Bone marrow (tissue), 2 donors: ENCODE measurements at regions not wholly inside any gene's neighbourhood (a gene's known extent, or its start where the extent isn't known, plus 50 kb on each side); places are given as distances from the start of the nearest gene placed in this dataset.

Experiments
- DNase-seq, 2 donors: peaks; one replicate each; lab custom pipeline; 2025; lab: John Stamatoyannopoulos, UW

DNA sequence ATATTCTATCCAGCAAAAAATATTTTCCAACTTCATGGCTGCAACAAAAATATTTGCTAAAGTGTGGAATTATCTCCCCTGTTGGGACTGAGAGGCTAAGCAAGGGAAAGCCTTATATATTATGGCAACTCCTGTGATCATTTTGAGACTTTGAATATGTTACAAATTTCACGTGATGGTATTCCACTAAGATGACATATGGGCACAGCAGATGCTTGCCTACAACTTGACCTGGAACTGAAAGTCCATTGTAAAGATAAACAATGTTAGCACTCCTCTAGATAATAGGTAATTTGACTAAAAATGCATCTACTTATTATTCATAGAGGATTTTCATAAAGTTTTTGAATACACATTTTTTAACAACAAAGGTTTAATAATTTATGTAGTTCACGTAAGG is 1141.5 kb upstream of the CDH6 start:
- no peak for DNase-seq

DNA sequence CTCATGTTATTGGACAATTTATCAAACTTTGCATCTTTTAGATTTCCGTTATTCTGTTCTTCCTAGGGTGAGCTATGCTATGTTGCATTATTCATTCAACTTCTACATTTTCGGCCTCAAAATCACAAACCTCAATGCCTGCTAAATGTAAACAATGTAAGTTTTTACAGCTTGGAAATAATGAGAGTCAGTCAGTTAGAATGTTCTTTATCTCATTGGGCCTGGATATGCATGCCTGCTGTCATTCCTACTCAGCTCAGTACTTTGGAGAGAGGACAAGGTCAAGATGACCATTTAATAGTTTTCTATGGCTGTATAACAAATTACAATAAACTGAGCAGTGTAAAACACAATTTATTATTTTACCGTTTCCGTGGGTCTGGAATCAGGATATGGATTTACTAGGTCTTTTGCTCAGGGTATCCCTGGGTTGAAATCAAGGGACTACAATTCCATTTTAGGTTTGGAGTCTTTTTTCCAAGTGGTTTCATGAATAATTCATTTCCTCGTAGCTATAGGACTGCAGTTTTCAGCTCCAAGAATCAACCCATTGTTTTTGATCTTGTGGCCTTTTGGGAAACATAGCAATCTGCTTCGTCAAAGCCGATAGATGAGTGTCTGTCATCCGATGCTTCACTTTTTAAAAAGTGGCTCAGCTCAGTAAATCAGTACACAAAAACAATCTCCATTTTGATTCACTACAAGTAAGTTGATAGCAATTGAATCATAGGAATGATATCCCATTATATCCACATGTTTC is 1143.2 kb upstream of the CDH6 start:
- no peak for DNase-seq

DNA sequence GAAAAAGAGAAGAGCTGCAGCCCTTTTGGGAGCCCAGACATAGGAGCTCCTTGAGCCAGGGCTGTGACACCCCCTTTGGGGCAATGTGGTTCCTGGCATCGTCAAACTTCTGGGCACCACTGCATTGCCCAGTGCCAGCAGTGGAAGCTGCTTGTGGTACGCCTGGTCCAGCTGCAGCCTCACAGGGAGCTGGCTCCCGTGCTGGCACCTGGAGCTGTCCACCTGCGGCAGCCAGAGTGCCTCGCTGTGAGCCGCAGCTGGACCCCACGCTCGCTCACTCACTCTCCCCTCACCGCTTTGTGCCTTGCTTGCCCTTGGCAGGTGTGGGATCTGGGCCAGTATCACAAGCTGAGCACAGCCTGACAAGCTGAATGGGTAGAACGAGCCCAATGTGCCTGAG is 1150.8 kb upstream of the CDH6 start:
- DNase-seq: no peak

DNA sequence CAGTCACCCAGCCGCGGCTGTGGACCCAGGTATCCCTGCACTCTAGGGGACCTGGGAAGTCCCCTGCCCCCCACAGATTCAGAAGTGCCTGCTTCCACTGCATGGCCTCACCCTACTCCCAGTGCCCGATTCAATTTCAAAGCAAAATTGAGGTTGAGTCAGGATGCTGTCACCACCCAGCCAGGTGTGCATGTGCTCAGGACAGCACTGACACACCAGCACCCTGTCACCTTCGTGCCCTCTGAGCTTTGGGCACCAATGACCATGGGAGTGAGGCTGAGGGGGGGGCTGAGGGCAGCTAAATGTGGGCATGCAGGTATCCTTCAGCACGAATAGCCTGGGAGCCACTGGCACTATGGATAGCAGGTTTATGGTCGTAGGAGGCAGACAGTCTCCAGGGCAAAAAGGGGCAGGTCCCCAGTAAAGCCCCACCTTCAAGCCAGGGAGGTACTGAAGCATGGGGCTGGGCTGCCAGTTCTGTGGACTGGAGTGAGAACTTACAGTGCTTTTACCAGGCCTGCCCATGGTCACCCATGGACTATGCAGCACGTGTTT is 1151.6 kb upstream of the CDH6 start:
- DNase-seq: no peak

DNA sequence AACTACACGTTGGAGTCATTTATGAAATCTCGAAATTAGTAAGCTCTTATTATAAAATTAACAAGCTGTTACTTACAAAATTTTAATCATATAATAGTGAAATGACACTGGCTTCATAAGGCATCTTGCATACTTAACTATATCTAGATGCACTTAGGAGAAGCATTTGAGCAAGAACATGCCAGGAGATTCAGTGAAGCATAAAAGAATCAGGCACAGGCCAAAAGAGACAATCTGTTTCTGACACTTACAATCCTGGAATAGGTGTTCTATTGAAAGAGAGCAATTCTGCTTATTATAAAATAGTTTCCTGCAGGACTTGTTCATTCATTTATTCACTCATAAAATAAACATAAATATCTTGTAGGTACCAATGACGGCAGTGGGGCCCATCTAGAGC is 1152.2 kb upstream of the CDH6 start:
- no peak for DNase-seq

DNA sequence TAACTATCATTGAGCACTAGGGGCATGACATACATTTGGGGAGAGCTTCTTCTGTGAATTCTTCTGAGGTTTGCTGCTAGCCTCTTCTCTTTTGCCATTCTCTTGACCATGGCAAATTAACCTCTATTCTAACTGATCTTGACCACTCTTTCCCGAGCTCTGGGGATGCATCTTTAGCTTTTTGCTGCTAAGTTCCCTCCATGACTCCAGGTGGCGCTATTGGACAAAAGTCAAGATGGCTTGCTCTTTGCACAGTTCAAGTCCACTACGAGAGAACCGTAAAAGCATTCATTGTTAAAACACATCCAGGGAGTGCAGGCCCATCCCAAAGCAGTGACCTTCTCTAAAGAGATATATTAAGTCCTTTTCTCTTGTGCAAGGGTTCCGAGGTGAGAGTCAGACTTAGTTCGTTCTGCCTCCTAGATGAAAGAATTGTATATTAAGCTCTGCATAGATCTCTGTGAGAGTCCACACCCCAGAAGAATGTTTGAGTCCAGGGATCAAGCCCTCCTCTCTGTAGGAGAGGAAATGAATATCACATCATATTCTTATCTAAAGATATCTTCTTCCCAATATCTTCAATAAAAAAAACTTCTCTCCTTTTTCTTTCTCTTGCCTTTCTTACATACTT is 1152.9 kb upstream of the CDH6 start:
- DNase-seq: no peak

DNA sequence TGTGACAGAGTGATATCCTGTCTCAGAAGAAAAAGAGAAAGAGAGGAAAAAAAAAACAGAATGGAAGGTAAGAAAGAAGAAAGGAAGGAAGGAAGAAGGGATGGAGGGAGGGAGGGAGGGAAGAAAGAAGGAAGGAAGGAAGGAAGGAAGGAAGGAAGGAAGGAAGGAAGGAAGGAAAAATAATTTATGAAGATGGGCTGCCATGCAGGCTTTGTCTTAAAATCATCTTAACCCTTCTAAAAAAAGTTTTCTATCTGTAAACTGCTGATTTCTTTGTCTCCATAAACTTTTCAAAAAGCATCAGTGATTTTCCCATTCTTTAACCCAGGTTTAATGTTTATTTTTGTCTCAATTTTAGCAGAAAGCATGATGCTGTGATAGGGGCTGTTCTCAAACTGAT is 1154.1 kb upstream of the CDH6 start:
- DNase-seq: no peak

DNA sequence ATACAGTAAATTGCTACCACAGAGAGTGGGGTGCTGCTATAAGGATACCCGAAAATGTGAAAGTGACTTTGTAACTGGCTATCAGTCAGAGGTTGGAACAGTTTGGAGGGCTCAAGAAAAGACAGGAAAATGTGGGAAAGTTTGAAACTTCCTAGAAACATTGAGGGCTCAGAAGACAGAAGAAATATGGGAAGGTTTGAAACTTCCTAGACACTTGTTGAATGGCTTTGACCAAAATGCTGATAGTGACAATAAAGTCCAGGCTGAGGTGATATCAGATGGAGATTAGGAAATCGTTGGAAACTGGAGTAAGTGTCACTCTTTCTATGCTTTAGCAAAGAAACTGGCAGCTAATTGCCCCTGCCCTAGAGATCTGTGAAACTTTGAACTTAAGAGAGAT is 1158.6 kb upstream of the CDH6 start:
- no peak for DNase-seq

DNA sequence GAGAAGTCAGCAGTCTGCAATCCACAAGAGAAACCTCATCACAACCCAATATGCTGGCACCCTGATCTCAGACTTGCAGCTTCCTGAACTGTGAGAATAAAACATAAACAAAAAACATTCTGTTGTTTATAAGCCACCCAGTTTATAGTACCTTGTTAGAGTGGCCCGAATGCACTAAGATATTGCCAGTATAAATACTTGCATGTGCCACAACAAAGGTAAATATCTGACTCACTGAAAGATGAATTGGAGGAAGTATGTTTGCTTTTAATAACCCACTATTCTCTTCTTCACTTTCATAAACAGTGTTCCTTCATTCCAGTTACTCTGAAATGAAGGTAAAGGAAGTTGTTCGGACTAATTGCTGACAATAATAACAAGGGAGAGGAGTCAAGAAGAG is 1163.4 kb upstream of the CDH6 start:
- DNase-seq: no peak

DNA sequence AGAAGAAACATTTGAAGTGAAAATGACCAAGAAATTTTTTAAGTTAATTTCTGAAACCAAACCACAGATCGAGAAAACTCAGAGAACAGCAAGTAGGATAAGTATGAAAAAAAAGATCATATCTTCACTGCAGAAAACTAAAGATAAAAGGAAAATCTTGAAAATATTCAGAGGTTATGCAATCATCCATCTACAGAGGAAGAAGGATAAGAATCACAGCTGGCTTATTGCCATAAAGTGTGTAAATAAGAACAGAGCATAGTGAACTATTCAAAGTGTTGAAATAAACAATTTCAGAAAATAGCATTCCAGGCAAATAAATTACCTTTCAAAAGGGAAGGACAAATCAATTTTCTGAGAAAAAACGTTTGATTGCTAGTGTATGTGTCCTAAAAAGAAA is 1191.7 kb upstream of the CDH6 start:
- DNase-seq: no peak

DNA sequence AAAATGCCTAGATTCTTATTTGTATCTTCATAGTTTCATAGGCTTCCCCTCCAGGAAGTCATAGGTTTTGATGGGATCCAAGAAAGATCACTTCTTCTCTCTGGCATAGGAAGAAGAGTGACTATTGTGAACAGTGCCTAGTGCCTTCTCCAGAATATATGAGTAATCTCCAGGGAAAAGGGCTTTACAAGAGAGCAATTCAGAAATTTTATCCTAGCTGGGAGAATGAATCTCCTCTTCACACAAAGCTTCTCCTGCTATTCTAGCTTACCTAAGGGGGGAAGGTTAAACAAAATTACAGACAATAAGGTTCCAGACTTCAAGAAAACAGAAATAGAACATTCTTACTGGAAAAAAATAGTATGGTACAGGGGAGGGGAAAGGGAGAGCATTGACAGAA is 1193.3 kb upstream of the CDH6 start:
- DNase-seq: no peak

DNA sequence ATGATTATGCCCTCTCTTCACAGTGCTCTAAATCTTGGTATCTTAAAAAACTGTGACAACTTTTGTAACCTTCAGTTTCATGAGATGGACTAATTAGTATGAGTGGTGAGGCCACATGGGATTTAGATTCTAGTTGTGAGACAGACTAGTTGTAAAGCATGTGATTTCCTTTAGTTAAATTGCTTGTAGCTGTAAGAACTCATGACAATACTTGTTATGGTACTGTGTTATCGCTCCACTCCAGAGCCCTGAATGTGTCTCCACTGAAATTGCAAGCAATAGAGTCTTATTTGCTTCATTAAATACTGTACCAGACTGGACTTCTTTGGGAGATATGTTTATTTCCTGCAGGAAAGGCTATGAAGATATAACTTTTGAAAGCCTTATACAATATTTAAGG is 1198.3 kb upstream of the CDH6 start:
- no peak for DNase-seq

DNA sequence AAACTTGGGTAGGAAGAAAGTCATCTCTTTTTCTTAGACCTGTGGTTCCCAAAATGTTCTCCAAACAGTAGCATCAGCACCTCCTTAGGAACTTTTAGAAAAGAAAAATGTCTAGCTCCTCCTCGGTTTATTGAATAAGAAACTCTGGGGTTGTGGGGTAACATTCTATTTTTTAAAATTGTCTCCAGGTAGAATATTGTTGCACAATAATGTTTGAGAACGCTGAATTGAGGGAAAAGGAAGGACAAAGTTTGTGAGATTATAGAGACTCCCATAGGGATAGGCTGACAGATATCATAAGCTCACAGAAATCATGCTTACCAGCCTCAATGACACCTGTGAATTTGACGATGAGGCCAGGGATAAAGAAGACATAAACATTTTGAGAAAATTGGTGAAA is 1199.0 kb upstream of the CDH6 start:
- DNase-seq: no peak

DNA sequence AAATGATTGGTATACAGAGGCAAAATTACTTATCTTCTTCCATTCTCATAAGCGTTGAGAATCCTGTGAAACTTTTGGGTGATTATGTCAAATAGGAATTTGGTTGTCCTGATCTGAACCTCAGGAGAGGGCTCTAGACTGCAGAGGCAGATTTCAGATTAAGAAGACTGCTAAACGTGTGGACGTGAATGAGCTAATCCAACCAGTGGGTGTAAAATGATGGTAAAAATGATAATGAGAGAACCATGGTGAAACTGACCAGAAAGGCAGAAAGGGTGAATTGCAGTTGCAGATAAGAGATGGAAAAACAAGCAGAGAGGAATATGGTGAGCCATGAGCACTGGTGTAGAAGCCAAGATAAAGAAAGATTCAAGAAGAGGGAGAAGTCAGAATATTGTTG is 1200.2 kb upstream of the CDH6 start:
- DNase-seq: no peak

DNA sequence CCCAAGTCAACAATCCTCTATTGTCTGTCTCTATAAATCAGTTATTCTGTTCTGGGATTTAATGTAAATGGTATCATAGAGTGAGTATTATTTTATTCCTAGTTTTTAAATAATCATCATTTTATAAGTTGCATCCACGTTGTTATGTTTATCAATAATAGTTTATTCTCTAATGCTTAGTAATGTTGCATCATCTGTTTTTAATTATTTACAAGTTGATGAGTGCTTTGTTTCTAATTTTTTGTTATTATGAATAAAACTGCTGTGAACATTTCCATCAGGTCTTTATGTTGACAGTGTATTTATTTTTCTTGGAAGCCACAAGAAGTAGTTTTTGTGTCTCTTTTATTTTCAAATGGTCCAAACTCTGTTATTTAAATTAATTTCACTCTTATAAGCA is 1201.2 kb upstream of the CDH6 start:
- no peak for DNase-seq

DNA sequence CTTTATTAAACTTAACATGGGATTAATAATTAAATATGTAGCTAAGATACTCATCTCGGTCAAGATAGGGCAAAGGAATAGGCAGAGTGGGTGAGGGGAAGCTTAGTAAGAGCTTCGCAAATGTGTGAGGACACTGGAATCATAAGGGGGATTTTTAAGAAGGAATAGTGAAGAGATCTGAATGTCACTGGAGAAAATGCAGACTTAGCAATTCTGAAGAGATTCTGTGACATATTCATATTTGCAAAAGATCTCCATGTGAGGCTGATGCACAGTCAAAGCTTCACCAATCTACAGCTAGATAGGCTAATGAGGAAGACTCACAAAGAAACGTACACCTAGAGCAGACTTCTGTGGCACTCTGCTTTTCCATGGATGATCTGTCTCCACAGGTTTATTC is 1202.8 kb upstream of the CDH6 start:
- no peak for DNase-seq

DNA sequence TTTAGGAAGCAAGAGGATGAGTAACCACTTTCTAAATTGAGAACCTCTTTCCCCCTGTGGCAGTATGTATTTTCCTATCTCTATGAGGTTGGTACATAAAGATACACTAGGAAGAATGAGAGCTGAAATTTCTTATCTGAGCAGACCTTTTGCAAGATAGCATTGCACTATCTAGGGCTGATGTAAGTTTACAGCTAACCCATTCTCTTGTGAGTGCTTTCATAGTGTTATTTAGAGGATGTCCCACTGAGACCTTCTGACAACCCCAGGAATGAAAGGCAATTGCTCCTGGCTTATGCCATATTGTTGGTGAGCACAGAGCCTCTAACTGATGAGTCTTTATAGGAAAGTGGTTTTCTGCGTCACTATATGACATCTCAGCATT is 1209.3 kb upstream of the CDH6 start:
- DNase-seq: no peak

DNA sequence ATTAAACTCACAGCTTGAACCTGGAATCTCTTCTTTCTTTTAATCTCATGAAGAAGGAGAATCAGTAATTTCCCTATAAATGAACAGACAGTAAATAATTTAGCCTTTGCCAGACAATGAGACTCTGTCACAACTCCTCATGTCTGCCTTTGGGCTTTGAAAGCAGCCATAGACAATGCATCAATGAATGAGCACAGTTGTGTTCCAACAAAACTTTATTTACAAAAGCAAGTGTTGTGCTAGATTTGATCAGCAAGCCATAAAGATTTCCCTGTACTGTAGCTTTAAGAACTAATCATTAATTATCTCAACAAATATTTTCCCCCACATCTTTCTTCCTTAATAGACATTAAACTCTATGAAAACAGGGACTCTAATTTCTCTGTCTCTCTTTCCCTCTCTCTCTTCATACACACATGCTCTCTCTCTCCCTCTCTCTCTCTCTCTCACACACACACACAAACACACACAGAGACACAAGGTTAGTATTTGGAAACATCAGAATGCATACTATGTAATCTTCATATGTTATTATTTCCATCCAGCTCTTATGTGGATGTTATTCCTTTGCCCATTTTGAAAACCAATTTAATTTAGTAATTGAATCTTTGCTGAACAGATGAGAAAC is 1209.8 kb upstream of the CDH6 start:
- DNase-seq: no peak

DNA sequence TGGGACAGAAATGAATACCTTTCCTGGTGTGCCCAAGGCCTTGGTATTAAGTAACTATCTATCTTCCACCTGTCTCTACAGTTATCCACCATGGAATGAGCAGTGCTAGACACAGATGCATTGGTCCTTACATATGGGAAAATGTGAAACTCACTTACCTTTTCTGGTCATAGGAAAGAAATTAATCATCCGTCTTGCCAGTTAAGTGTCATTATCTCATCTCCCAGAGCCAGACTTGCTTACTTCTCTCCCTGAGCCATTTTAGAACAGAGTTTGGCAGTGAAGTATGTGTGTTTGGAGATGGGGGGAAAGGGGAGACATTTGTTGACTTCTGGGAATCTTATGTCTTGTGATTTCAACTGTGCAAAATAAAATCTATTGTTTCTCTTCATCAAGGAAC is 1211.0 kb upstream of the CDH6 start:
- no peak for DNase-seq

DNA sequence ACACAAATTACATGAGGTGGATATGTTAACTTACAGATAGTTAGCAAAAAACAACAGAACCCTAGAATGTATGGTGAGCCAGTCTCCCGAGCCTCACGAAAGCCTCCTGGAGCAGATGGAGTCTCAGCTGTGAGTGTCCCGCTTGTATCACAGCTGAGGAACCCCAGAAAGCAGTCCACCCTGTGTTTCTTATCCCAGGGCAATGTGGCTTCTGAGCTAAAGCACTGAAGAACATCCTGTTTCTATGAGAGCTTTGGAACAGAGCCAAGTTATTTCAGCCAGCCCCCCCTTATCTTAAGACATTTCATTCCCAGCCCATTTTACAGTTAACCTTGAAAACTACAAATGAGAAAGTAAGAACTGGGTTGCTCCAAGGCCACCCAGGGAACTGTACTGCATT is 1220.9 kb upstream of the CDH6 start:
- DNase-seq: no peak

DNA sequence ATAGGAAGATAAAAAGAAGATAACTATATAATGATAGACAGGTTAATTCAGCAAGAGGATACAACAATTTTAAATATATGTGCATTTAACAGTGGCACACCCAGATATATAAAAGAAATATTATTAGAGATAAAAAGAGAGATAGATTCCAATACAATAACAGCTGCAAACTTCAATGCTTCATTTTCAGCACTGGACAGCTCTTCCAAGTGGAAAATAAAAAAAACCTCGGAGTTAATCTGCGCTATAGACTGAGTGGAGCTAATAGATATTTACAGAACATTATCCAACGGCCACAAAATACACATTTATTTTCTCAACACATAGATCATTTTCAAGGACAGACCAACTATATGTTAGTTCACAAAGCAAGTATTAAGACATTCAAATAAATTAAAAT is 1229.5 kb upstream of the CDH6 start:
- DNase-seq: no peak

DNA sequence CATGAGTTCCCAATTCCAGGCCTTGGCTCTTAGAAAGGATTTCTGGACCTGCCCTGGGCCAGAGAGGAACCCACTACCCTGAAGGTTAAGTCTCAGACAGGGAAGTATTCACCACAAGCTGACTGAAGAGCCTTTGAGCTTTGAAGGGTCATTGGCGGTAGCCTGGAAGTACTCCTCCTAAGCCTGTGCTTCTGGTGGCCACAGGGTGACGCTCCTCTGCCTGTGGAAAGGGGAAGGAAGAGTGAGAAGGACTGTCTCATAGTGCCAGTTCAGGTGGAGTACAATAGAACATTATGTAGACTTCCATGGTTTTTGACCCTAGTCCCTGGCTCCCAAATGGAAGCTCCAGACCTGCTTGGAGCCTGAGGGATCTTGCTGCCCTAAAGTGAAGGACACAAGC is 1233.2 kb upstream of the CDH6 start:
- no peak for DNase-seq

DNA sequence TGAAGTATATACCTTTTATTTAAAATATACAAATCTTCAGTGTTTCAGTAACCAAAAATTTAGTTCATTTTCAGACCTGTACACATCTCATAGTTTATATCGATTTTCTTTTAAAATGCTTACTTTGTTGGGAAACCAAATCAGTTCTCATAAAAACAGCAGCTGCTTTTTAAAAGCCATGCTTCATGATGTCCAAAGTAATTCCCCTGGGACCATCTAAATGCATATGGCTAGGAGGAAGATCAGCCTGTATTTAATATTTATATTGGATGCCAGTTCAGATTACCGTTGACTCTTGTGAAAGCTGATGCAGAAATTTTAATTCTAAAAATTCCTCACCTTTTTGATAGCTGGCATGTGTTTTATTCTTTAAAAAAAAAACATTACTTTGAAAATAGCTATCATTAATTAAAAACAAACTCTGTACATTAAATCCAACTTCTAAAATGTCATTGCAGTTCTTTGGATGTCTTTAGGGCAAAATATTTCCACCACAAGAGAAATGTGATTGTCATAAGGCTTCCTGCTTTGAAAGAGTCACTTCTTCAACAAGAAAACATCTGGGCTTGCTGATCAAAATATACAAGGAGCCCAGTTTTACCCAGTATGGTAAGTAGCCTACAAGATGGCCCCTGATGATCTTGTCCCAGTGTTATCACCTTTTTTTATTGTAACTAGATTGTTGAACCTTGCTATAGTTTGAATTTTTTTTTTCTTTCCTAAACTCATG is 1242.9 kb upstream of the CDH6 start:
- no peak for DNase-seq
